CD4-positive, alpha-beta T cell (primary cell): ENCODE measurements at regions not wholly inside any gene's neighbourhood (a gene's known extent, or its start where the extent isn't known, plus 50 kb on each side); places are given as distances from the start of the nearest gene placed in this dataset.

Experiments
- ATAC-seq: fragments of 200-7000 bp; cut with Tn5 transposase; one replicate; pipeline ENCODE4 v1.10.0; 2022; ENCODE audit warnings: mild to moderate bottlenecking; ENCODE audit not compliant: poor library complexity
- CTCF ChIA-PET: fragments of 350-600 bp; sonication (Branson Sonifier 250); formaldehyde crosslinking; loops from one replicate; lab custom pipeline; 2021; ENCODE audit warnings: antibody characterized with exemption, inconsistent platforms; lab: Charles Lee
- POLR2A ChIA-PET: fragments of 350-600 bp; sonication (Branson Sonifier 250); formaldehyde crosslinking; loops from one replicate; lab custom pipeline; 2021; ENCODE audit warnings: antibody characterized with exemption, inconsistent platforms; lab: Charles Lee
- DNase-seq, 14 experiments: peaks; one replicate each; pipeline ENCODE4 v3.0.0-alpha.2; 2013 to 2020; ENCODE audit warnings: mixed read lengths in 2 of 14
- H3K27ac ChIP-seq, 2 donors: one replicate each; pipeline versions ENCODE4 v1.5.1 to v1.7.0; 2013; ENCODE audit warnings: low read length in 2 of 2, low read depth in 1 of 2, mild to moderate bottlenecking in 1 of 2
- H3K27me3 ChIP-seq, 2 experiments: 1 replicate in 1 of 2; 2 replicates in 1 of 2; pipeline versions ENCODE4 v1.6.1 to v1.7.0; 2013; ENCODE audit warnings: low read length in 2 of 2, control low read depth in 1 of 2, mild to moderate bottlenecking in 1 of 2, moderate library complexity in 1 of 2; ENCODE audit not compliant: insufficient read depth in 2 of 2, control insufficient read depth in 1 of 2
- H3K36me3 ChIP-seq: one replicate; pipeline ENCODE4 v1.6.1; 2013; ENCODE audit warnings: low read length, control low read depth; ENCODE audit not compliant: insufficient read depth
- H3K4me1 ChIP-seq: one replicate; pipeline ENCODE4 v1.6.1; 2013; ENCODE audit warnings: low read length, control low read depth; ENCODE audit not compliant: insufficient read depth
- H3K4me3 ChIP-seq: one replicate; pipeline ENCODE4 v1.5.1; 2013; ENCODE audit warnings: mild to moderate bottlenecking, low read length, moderate library complexity
- H3K9me3 ChIP-seq, 2 experiments: 1 replicate in 1 of 2; 2 replicates in 1 of 2; pipeline versions ENCODE4 v1.6.1 to v1.7.0; 2013; ENCODE audit warnings: low read length in 2 of 2, mild to moderate bottlenecking in 2 of 2, control low read depth in 1 of 2, moderate library complexity in 1 of 2; ENCODE audit not compliant: control insufficient read depth in 1 of 2, insufficient read depth in 1 of 2
- H3K27ac Mint-ChIP-seq: one replicate; pipeline ENCODE4 v1.8.0; 2020; ENCODE audit warnings: mixed read lengths
- H3K27me3 Mint-ChIP-seq: one replicate; pipeline ENCODE4 v1.8.0; 2021; ENCODE audit warnings: mixed read lengths
- H3K36me3 Mint-ChIP-seq: one replicate; pipeline ENCODE4 v1.8.0; 2021; ENCODE audit warnings: low read depth, mixed read lengths
- H3K4me1 Mint-ChIP-seq: one replicate; pipeline ENCODE4 v1.8.0; 2021; ENCODE audit warnings: low read depth, mixed read lengths
- H3K4me3 Mint-ChIP-seq: one replicate; pipeline ENCODE4 v1.8.0; 2020; ENCODE audit warnings: mild to moderate bottlenecking, mixed read lengths
- H3K9me3 Mint-ChIP-seq: one replicate; pipeline ENCODE4 v1.8.0; 2020; ENCODE audit warnings: mixed read lengths
- CTCF ChIP-seq: fragments of 200-600 bp; IDR thresholded peaks from one replicate; pipeline ENCODE4 v1.8.0; 2022; ENCODE audit warnings: antibody characterized with exemption, mild to moderate bottlenecking
- intact Hi-C, 2 experiments: fragments of 100-400 bp; cut with DNase I in 1 of 2; cut with micrococcal nuclease in 1 of 2; formaldehyde crosslinking; loops; one replicate each; pipeline versions ENCODE4 v1.15.1 to v1.9.0; 2023 to 2025; cut with DNase I, micrococcal nuclease

- Histone ChIP-seq H3K27me3 (no peaks in the 10 kb centered on the region), H3K4me3 (no peak overlapping the region), H3K4me1 (no peaks in the 10 kb centered on the region), H3K9me3 (peaks cover 9 to 18% of the 10 kb centered on the region in 2 experiments), H3K27ac (no peak overlapping the region), H3K36me3 (no peaks in the 10 kb centered on the region)
- Mint-ChIP-seq H3K36me3 (no peaks in the 10 kb centered on the region), H3K9me3 (peaks cover 6% of the 10 kb centered on the region), H3K4me1 (no peaks in the 10 kb centered on the region), H3K27ac (no peak overlapping the region), H3K27me3 (no peaks in the 10 kb centered on the region), H3K4me3 (no peak overlapping the region)
- ATAC-seq (no peak), DNase-seq (no peak)
- TF ChIP-seq CTCF, result no peak
- ChIA-PET CTCF (no interaction called here), POLR2A (no interaction called here)
- intact Hi-C loops, result no loop called here
Measured at GRCh38 chr10:130230036-130230435, 93.8 kb downstream of the GLRX3 start.

- H3K27me3 ChIP-seq, result no peaks in the 10 kb centered on the region
- Mint-ChIP-seq H3K27ac (no peak overlapping the region), H3K9me3 (peaks cover 6% of the 10 kb centered on the region), H3K4me1 (no peaks in the 10 kb centered on the region), H3K4me3 (no peak overlapping the region), H3K36me3 (no peaks in the 10 kb centered on the region), H3K27me3 (no peaks in the 10 kb centered on the region)
- intact Hi-C loops, result no loop called here
- H3K4me3 ChIP-seq, result no peak overlapping the region
- H3K27ac ChIP-seq, result no peak overlapping the region
- TF ChIP-seq CTCF, result no peak
- peaks cover 9 to 18% of the 10 kb centered on the region in 2 experiments for H3K9me3 ChIP-seq
- H3K4me1 ChIP-seq, result no peaks in the 10 kb centered on the region
- DNase-seq, result no peak
- H3K36me3 ChIP-seq, result no peaks in the 10 kb centered on the region
- ChIA-PET POLR2A (no interaction called here), CTCF (no interaction called here)
- no peak for ATAC-seq
Measured at GRCh38 chr10:130230611-130231010, 94.4 kb downstream of the GLRX3 start.

GRCh38 chr10:130231251-130231741 lies 95.1 kb downstream of the GLRX3 start:
- H3K36me3 ChIP-seq, result no peaks in the 10 kb centered on the region
- H3K36me3 Mint-ChIP-seq, result no peaks in the 10 kb centered on the region
- H3K27ac Mint-ChIP-seq, result no peak overlapping the region
- no peaks in the 10 kb centered on the region for H3K4me1 ChIP-seq
- no peaks in the 10 kb centered on the region for H3K4me1 Mint-ChIP-seq
- intact Hi-C loops, result no loop called here
- H3K27me3 ChIP-seq, result no peaks in the 10 kb centered on the region
- TF ChIP-seq CTCF, result no peak
- no peak overlapping the region for H3K27ac ChIP-seq
- H3K9me3 Mint-ChIP-seq, result peaks cover 6% of the 10 kb centered on the region
- H3K4me3 ChIP-seq, result no peak overlapping the region
- DNase-seq (no peak), ATAC-seq (no peak)
- peaks cover 9 to 17% of the 10 kb centered on the region in 2 experiments for H3K9me3 ChIP-seq
- no peaks in the 10 kb centered on the region for H3K27me3 Mint-ChIP-seq
- CTCF ChIA-PET, result no interaction called here
- POLR2A ChIA-PET, result no interaction called here
- H3K4me3 Mint-ChIP-seq, result no peak overlapping the region
